B cell (primary cell): ENCODE measurements at regions not wholly inside any gene's neighbourhood (a gene's known extent, or its start where the extent isn't known, plus 50 kb on each side); places are given as distances from the start of the nearest gene placed in this dataset.

Experiments
- ATAC-seq: fragments of 200-7000 bp; cut with Tn5 transposase; one replicate; pipeline ENCODE4 v1.10.0; 2021; ENCODE audit warnings: low read depth, mild to moderate bottlenecking, moderate number of reproducible peaks, moderate library complexity
- CTCF ChIA-PET: fragments of 350-600 bp; sonication (Branson Sonifier 250); formaldehyde crosslinking; loops from one replicate; lab custom pipeline; 2021; ENCODE audit warnings: antibody characterized with exemption, inconsistent platforms; lab: Charles Lee
- POLR2A ChIA-PET: fragments of 350-600 bp; sonication (Branson Sonifier 250); formaldehyde crosslinking; loops from one replicate; lab custom pipeline; 2021; ENCODE audit warnings: antibody characterized with exemption; lab: Charles Lee
- DNase-seq: peaks from one replicate; pipeline ENCODE4 v3.0.0; 2013
- H2AFZ ChIP-seq: 2 replicates; pipeline ENCODE4 v1.6.1; 2012; ENCODE audit warnings: mild to moderate bottlenecking, low read depth, low read length; ENCODE audit not compliant: insufficient read depth, poor library complexity, severe bottlenecking
- H3K27ac ChIP-seq, 2 donors: 1 replicate in 1 of 2; 2 replicates in 1 of 2; pipeline ENCODE4 v1.5.1; 2012 to 2013; ENCODE audit warnings: low read length in 2 of 2, mild to moderate bottlenecking in 2 of 2, moderate library complexity in 1 of 2
- H3K27me3 ChIP-seq, 4 experiments: fragments of 200-600 bp in 1 of 4; sonication (generic) in 1 of 4; replicated peaks in 1 of 4; 1 replicate in 2 of 4; 2 replicates in 2 of 4; pipeline versions ENCODE4 v1.6.1 to v1.7.0; 2013 to 2016; ENCODE audit warnings: low read length in 3 of 4, mild to moderate bottlenecking in 2 of 4, mixed read lengths in 1 of 4, moderate library complexity in 1 of 4; ENCODE audit not compliant: insufficient read depth in 4 of 4, control insufficient read depth in 3 of 4; ENCODE audit errors: control extremely low read depth in 1 of 4
- H3K36me3 ChIP-seq, 2 experiments: replicated peaks in 1 of 2; 1 replicate in 1 of 2; 2 replicates in 1 of 2; pipeline versions ENCODE4 v1.6.1 to v1.7.1; 2013; ENCODE audit warnings: low read length in 1 of 2; ENCODE audit not compliant: insufficient read depth in 2 of 2, control insufficient read depth in 1 of 2; ENCODE audit errors: control extremely low read depth in 1 of 2, extremely low read depth in 1 of 2
- H3K4me1 ChIP-seq, 2 donors: fragments of 200-600 bp in 1 of 2; sonication (generic) in 1 of 2; 1 replicate in 1 of 2; 2 replicates in 1 of 2; pipeline versions ENCODE4 v1.5.1 to v1.6.1; 2013 to 2017; ENCODE audit warnings: low read length in 2 of 2; ENCODE audit not compliant: control insufficient read depth in 2 of 2, insufficient read depth in 2 of 2
- H3K4me2 ChIP-seq: replicated peaks from 2 replicates; pipeline ENCODE3; 2012; ENCODE audit warnings: mild to moderate bottlenecking, low read depth, low read length; ENCODE audit not compliant: poor library complexity, severe bottlenecking
- H3K4me3 ChIP-seq, 5 experiments: fragments of 200-600 bp in 1 of 5; sonication (generic) in 1 of 5; 1 replicate in 3 of 5; 2 replicates in 2 of 5; pipeline versions ENCODE4 v1.5.1 to v1.7.0; 2011 to 2016; ENCODE audit warnings: low read length in 4 of 5, mild to moderate bottlenecking in 4 of 5, low read depth in 2 of 5, control low read depth in 1 of 5, moderate library complexity in 1 of 5; ENCODE audit not compliant: insufficient read depth in 1 of 5; ENCODE audit errors: control extremely low read depth in 1 of 5, extremely low read depth in 1 of 5
- H3K79me2 ChIP-seq: fragments of 200-600 bp; sonication (generic); one replicate; pipeline ENCODE4 v1.6.0; 2016; ENCODE audit warnings: low read length; ENCODE audit not compliant: control insufficient read depth, insufficient read depth
- H3K9ac ChIP-seq: fragments of 200-600 bp; sonication (generic); 2 replicates; pipeline ENCODE4 v1.6.1; 2017; ENCODE audit warnings: mild to moderate bottlenecking, low read length, moderate library complexity
- H3K9me3 ChIP-seq, 3 donors: one replicate each; pipeline versions ENCODE4 v1.6.1 to v1.7.1; 2013; ENCODE audit warnings: low read length in 2 of 3; ENCODE audit not compliant: control insufficient read depth in 2 of 3, insufficient read depth in 1 of 3; ENCODE audit errors: control extremely low read depth in 1 of 3
- H4K20me1 ChIP-seq: 2 replicates; pipeline ENCODE4 v1.6.0; 2012; ENCODE audit warnings: mild to moderate bottlenecking, low read length; ENCODE audit not compliant: insufficient read depth, control insufficient read depth, poor library complexity, severe bottlenecking
- H3K27ac Mint-ChIP-seq: one replicate; pipeline ENCODE4 v1.8.0; 2021; ENCODE audit warnings: mixed read lengths
- H3K27me3 Mint-ChIP-seq: one replicate; pipeline ENCODE4 v1.8.0; 2021; ENCODE audit warnings: mixed read lengths
- H3K4me1 Mint-ChIP-seq: one replicate; pipeline ENCODE4 v1.8.0; 2021; ENCODE audit warnings: mixed read lengths
- H3K4me3 Mint-ChIP-seq: one replicate; pipeline ENCODE4 v1.8.0; 2021; ENCODE audit warnings: mixed read lengths
- H3K9me3 Mint-ChIP-seq: one replicate; pipeline ENCODE4 v1.8.0; 2022; ENCODE audit warnings: mixed read lengths; ENCODE audit not compliant: insufficient read depth
- EZH2 ChIP-seq: IDR thresholded peaks from 2 replicates; pipeline ENCODE4 v1.6.1; 2012; ENCODE audit warnings: borderline replicate concordance, low read depth, mild to moderate bottlenecking, moderate library complexity, low read length; ENCODE audit not compliant: insufficient read depth, poor library complexity, severe bottlenecking
- WGBS: methylation state at CpG from one replicate; pipeline ENCODE4 v1.1.5; 2013; ENCODE audit warnings: missing lambda C conversion rate; ENCODE audit not compliant: insufficient coverage; 5-methylcytosine and 5-hydroxymethylcytosine counted together
- intact Hi-C: fragments of 100-400 bp; cut with micrococcal nuclease; formaldehyde crosslinking; loops from one replicate; pipeline ENCODE4 v1.10.0; 2022
- TF ChIP-seq, protein P1 (sequence below): fragments of 200-600 bp; IDR thresholded peaks from one replicate; pipeline ENCODE4 v1.8.0; 2022; ENCODE audit warnings: antibody characterized with exemption, mild to moderate bottlenecking

DNA sequence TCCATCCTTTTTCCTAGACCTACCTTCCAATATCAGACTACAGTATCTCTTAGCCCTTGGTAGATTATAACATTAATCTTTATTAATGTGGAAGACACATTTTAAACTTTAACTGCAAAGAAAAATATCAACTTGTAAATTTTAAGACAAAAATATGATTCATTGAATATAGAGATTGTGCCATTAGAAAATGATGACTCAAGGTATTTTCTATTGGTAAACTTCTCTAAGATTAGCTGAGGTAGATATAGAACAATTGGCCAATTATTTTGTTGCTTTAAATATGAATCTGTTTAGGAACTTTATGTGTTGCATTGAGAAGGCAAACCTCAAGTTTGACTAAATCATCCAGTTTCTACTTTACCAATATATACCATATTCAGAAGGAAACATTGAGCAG lies 604.7 kb downstream of the CBLN2 start:
- intact Hi-C loops = no loop called here
- Mint-ChIP-seq H3K4me1 (no peaks in the 10 kb centered on the region), H3K27ac (no peak overlapping the region), H3K27me3 (no peaks in the 10 kb centered on the region), H3K4me3 (no peak overlapping the region), H3K9me3 (no peaks in the 10 kb centered on the region)
- no peaks in the 10 kb centered on the region for H3K9me3 ChIP-seq
- H3K4me2 ChIP-seq = no peak overlapping the region
- H3K36me3 ChIP-seq = no peaks in the 10 kb centered on the region
- no peak overlapping the region for H3K27ac ChIP-seq
- ChIA-PET CTCF (no interaction called here), POLR2A (no interaction called here)
- H3K79me2 ChIP-seq = no peaks in the 10 kb centered on the region
- DNase-seq = no peak
- H3K4me1 ChIP-seq = no peaks in the 10 kb centered on the region
- no peaks in the 10 kb centered on the region for H3K27me3 ChIP-seq
- H2AFZ ChIP-seq = no peak overlapping the region
- no peaks in the 10 kb centered on the region for H4K20me1 ChIP-seq
- ATAC-seq = no peak
- H3K9ac ChIP-seq = no peak overlapping the region
- H3K4me3 ChIP-seq = no peak overlapping the region
- TF ChIP-seq, protein P1, sequence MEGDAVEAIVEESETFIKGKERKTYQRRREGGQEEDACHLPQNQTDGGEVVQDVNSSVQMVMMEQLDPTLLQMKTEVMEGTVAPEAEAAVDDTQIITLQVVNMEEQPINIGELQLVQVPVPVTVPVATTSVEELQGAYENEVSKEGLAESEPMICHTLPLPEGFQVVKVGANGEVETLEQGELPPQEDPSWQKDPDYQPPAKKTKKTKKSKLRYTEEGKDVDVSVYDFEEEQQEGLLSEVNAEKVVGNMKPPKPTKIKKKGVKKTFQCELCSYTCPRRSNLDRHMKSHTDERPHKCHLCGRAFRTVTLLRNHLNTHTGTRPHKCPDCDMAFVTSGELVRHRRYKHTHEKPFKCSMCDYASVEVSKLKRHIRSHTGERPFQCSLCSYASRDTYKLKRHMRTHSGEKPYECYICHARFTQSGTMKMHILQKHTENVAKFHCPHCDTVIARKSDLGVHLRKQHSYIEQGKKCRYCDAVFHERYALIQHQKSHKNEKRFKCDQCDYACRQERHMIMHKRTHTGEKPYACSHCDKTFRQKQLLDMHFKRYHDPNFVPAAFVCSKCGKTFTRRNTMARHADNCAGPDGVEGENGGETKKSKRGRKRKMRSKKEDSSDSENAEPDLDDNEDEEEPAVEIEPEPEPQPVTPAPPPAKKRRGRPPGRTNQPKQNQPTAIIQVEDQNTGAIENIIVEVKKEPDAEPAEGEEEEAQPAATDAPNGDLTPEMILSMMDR = no peak
- no peak for TF ChIP-seq EZH2

DNA sequence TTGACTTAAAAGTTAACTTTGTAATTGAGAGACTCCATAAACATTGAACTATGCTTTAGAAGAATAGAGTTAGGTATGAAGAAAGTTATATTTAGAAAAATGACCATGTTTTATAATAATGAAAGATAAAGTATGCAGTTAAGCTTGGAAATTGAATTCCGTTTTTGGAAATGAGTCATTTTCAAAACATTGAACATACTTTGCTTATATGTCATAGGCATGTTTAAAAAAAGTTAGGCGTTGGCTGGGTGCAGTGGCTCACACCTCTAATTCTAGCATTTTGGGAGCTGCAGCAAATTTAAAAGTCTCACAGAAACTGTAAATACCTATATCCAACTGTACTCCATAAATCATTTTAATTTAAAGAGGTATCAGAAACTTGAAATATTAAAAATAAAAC lies 607.4 kb downstream of the CBLN2 start:
- H3K9ac ChIP-seq = no peak overlapping the region
- H3K4me1 ChIP-seq = no peaks in the 10 kb centered on the region
- no peaks in the 10 kb centered on the region for H4K20me1 ChIP-seq
- no peak overlapping the region for H3K4me3 Mint-ChIP-seq
- DNase-seq = no peak
- no peaks in the 10 kb centered on the region for H3K27me3 ChIP-seq
- no peaks in the 10 kb centered on the region for H3K79me2 ChIP-seq
- H3K27me3 Mint-ChIP-seq = no peaks in the 10 kb centered on the region
- H3K4me1 Mint-ChIP-seq = no peaks in the 10 kb centered on the region
- no peak for ATAC-seq
- intact Hi-C loops = no loop called here
- no peak overlapping the region for H3K4me3 ChIP-seq
- CTCF ChIA-PET = no interaction called here
- WGBS = no CpG with 5 or more reads among the region's 2 CpGs
- no peak overlapping the region for H3K4me2 ChIP-seq
- no peak overlapping the region for H3K27ac ChIP-seq
- H3K36me3 ChIP-seq = no peaks in the 10 kb centered on the region
- no peak for TF ChIP-seq EZH2
- TF ChIP-seq, protein P1 = no peak
- peaks cover 0 to 2% (median 0%) of the 10 kb centered on the region in 3 donors for H3K9me3 ChIP-seq
- no peaks in the 10 kb centered on the region for H3K9me3 Mint-ChIP-seq
- no peak overlapping the region for H3K27ac Mint-ChIP-seq
- POLR2A ChIA-PET = no interaction called here
- no peak overlapping the region for H2AFZ ChIP-seq
